NT2/D1 (cell line): ENCODE measurements at regions not wholly inside any gene's neighbourhood (a gene's known extent, or its start where the extent isn't known, plus 50 kb on each side); places are given as distances from the start of the nearest gene placed in this dataset.

ENCODE experiments used
- SUZ12 ChIP-seq: IDR thresholded peaks from 2 replicates; pipeline ENCODE4 v1.6.1; 2011; ENCODE audit not compliant: insufficient read length, insufficient read depth; ENCODE audit errors: extremely low read depth
- YY1 ChIP-seq: IDR thresholded peaks from 2 replicates; pipeline ENCODE4 v1.6.1; 2011; ENCODE audit not compliant: insufficient read length, insufficient read depth

GRCh38 chr17:20926532-20926931, 116.3 kb downstream of the USP22 start:
- no peak for TF ChIP-seq SUZ12
- TF ChIP-seq YY1: no peak
